Sciatic nerve (tissue), 2 donors: ENCODE measurements at regions not wholly inside any gene's neighbourhood (a gene's known extent, or its start where the extent isn't known, plus 50 kb on each side); places are given as distances from the start of the nearest gene placed in this dataset.

Experiments used
- ATAC-seq: fragments of 200-7000 bp; cut with Tn5 transposase; one replicate; pipeline ENCODE4 v1.9.1; 2020; ENCODE audit warnings: mild to moderate bottlenecking, moderate library complexity
- DNase-seq: peaks from one replicate; pipeline ENCODE4 v3.0.0-alpha.2; 2020; ENCODE audit warnings: low spot score
- intact Hi-C: fragments of 100-400 bp; cut with DNase I; formaldehyde crosslinking; loops from one replicate; pipeline ENCODE4 v1.14.2; 2022
- donor health status: DM: no; HTN: no; CAD: no.
- donor health status: DM: no; HTN: no; CAD: no.

GRCh38 chr2:133790711-133791110 lies 222.4 kb upstream of the NCKAP5 start:
- intact Hi-C loops: no loop called here
- ATAC-seq: no peak
- DNase-seq: no peak

GRCh38 chr2:133791191-133791590 lies 222.9 kb upstream of the NCKAP5 start:
- intact Hi-C loops: no loop called here

GRCh38 chr2:133792223-133792622 lies 224.0 kb upstream of the NCKAP5 start:
- ATAC-seq: no peak

More at GRCh38 chr2:133791191-133791590, 222.9 kb upstream of the NCKAP5 start:
- ATAC-seq (no peak), DNase-seq (no peak)

GRCh38 chr2:133794114-133794513 lies 225.9 kb upstream of the NCKAP5 start:
- intact Hi-C loops: no loop called here
- DNase-seq (no peak), ATAC-seq (no peak)

More at GRCh38 chr2:133792223-133792622, 224.0 kb upstream of the NCKAP5 start:
- intact Hi-C loops: no loop called here
- no peak for DNase-seq

GRCh38 chr2:133801946-133802345 lies 233.7 kb upstream of the NCKAP5 start:
- DNase-seq: no peak
- intact Hi-C loops: no loop called here
- no peak for ATAC-seq

- intact Hi-C loops: no loop called here
- ATAC-seq (no peak), DNase-seq (no peak)
These were observed 234.3 kb upstream of the NCKAP5 start for GRCh38 chr2:133802409-133803039.

GRCh38 chr2:133806564-133806963 lies 238.3 kb upstream of the NCKAP5 start:
- DNase-seq (no peak), ATAC-seq (no peak)
- intact Hi-C loops: no loop called here

GRCh38 chr2:133809485-133809884 lies 241.2 kb upstream of the NCKAP5 start:
- no peak for ATAC-seq
- intact Hi-C loops: no loop called here

GRCh38 chr2:133810559-133810958 lies 242.3 kb upstream of the NCKAP5 start:
- no peak for DNase-seq
- intact Hi-C loops: no loop called here

More at GRCh38 chr2:133809485-133809884, 241.2 kb upstream of the NCKAP5 start:
- no peak for DNase-seq

GRCh38 chr2:133811409-133812125 lies 243.3 kb upstream of the NCKAP5 start:
- DNase-seq (no peak), ATAC-seq (no peak)
- intact Hi-C loops: no loop called here

More at GRCh38 chr2:133810559-133810958, 242.3 kb upstream of the NCKAP5 start:
- ATAC-seq: no peak

- ATAC-seq (no peak), DNase-seq (no peak)
- intact Hi-C loops: no loop called here
These were observed 244.8 kb upstream of the NCKAP5 start for GRCh38 chr2:133812826-133813617.

- no peak for ATAC-seq
These were observed 246.6 kb upstream of the NCKAP5 start for GRCh38 chr2:133814890-133815289.

GRCh38 chr2:133816037-133816436 lies 247.8 kb upstream of the NCKAP5 start:
- no peak for ATAC-seq
- no peak for DNase-seq
- intact Hi-C loops: no loop called here

More at GRCh38 chr2:133814890-133815289, 246.6 kb upstream of the NCKAP5 start:
- intact Hi-C loops: no loop called here
- DNase-seq: no peak

- intact Hi-C loops: no loop called here
- ATAC-seq (no peak), DNase-seq (no peak)
These were observed 249.7 kb upstream of the NCKAP5 start for GRCh38 chr2:133817680-133818566.

- intact Hi-C loops: no loop called here
- ATAC-seq (no peak), DNase-seq (no peak)
These were observed 250.4 kb upstream of the NCKAP5 start for GRCh38 chr2:133818661-133819060.

- no peak for DNase-seq
- intact Hi-C loops: no loop called here
- no peak for ATAC-seq
These were observed 251.6 kb upstream of the NCKAP5 start for GRCh38 chr2:133819906-133820305.

- intact Hi-C loops: no loop called here
These were observed 253.0 kb upstream of the NCKAP5 start for GRCh38 chr2:133821107-133821760.

GRCh38 chr2:133822517-133823225 lies 254.4 kb upstream of the NCKAP5 start:
- peak; percentile 57 for ATAC-seq
- DNase-seq: no peak

More at GRCh38 chr2:133821107-133821760, 253.0 kb upstream of the NCKAP5 start:
- ATAC-seq: peak; percentile 37
- DNase-seq: no peak

More at GRCh38 chr2:133822517-133823225, 254.4 kb upstream of the NCKAP5 start:
- intact Hi-C loops: no loop called here
